ENCODE measurements at regions not wholly inside any gene's neighbourhood (a gene's known extent, or its start where the extent isn't known, plus 50 kb on each side); places are given as distances from the start of the nearest gene placed in this dataset.
"Not testable (repeated sequence)": the region's sequence is repeated elsewhere in the genome, so short reads cannot be mapped to it uniquely, and the experiment has no call there.

DNA sequence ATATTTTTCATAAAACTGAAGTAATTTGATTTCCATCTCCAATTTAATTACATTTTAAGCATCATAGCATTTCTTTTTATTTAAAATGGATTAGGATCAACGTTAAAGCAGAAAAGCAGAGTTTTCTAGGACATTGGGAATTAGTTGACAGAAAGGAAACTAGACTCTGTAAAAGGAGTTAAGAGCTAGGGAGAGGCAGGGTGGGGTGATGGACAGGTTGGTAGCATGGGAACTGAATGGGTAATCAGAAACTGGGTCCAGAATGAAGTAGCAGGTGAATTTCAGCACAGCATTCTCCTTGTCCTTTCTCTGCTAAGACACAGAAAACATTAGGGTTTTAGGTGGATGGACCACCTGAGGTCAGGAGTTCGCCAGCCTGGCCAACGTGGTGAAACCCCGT lies 97.6 kb downstream of the ANAPC4 start:
- no peak for DNase-seq

DNA sequence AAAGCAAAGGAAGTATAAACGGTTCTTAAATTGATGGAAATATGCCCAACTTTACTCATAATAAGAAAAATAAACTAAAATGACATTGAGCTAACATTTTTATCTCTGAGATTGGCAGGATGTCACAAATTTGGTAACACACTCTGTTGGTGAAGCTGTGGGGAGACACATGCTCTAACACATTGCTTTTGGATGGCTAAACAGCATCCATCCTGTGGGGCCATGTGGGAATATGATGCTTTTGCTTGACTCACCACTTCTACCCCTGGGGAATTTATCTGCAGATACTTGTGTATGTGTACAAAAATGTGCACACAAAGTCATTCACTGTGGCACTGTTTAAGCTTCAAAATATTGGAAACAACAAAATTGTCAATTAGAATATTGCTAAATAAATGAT lies 100.2 kb downstream of the ANAPC4 start:
- no peak for DNase-seq

DNA sequence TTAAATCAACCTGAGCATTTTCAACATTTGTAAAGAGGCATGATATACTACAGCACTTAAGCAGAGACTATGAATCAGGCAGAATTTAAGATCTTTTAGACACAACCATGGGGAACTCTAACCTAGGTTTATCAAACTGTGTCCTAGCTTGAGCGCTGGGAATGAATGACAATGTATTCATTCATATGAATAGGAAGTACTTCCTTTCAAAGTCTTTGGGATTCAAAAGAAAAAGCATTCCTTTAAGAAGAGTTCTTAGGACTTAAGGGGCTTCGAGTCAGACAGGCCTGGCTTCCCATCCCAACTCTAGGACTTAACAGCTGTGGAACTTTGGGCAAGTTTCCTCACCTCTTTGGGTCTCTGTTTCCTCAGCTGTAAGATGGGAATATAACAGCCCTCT lies 104.6 kb downstream of the ANAPC4 start:
- no peak for DNase-seq

DNA sequence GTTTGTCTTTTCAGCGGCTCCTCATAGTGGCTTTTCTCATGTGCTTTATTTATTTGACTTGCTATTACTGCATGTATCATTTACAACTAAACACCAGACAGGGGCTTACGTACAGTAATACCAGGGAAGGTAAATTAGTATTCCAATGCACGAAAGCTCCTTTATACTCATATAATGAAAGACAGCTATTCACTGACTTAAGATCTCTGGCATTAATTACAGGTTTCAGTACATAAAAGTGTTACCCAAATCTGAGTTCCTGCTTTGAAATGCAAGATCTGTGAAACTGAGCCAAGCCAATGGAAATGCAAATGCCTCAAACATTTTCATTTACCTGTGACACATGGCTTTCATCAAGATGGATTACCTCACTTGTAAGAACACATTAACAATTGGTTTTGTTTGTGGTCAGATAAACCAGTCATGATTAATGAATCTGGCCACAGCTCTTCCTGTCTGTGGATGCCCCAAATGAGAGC lies 107.2 kb downstream of the ANAPC4 start:
- peak; percentile 52 for DNase-seq

DNA sequence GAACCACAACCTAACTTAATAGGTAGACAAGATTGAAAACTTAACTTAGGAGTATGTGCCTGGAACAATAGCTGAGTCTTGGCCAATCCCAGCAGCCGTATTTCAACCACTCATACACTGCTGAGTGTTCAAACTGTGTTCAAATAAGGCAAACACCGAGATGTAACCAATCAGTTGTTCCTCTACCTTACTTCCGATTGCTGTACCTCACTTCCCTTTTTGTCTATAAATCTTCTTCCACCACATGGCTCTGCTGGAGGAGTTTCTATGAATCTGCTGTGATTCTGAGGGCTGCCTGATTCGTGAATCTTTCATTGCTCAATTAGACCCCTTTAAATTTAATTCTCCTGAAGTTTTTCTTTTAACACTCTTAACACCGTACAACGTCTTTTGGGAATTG lies 108.0 kb downstream of the ANAPC4 start:
- no peak for DNase-seq

DNA sequence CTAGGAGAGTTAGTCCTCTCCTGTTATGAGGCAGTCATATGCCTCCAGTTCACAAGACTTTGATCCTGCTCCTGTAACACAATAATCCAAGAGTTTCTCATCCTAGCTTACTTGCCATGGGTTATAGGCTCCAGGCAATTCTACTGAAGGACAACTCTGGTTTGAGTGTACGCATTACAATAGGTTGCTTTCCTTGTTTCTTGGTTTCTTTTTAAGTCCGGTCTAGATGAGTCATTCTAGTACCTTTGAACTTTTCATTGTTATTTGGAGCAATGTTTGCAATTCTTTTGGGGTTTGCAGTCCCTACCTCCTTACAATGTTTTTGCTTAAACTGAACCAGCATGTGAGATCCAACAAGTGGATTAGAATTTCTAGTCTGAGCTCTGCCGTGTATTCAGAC lies 109.1 kb downstream of the ANAPC4 start:
- no peak for DNase-seq

DNA sequence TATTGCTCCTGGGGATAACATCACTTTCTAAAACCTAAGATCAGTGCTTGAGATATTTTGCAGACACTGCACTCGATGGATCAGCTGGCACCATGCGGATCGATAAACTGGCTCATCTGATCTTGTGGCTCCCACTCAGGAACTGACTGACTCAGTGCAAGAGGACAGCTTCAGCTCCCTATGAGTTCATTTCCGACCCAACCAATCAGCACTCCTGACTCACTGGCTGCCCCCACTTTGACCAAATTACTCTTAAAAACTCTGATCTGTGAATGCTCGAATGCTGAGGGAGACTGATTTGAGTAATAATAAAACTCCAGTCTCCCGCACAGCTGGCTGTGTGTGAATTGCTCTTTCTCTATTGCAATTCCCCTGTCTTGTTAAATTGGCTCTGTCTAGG lies 110.1 kb downstream of the ANAPC4 start:
- no peak for DNase-seq

DNA sequence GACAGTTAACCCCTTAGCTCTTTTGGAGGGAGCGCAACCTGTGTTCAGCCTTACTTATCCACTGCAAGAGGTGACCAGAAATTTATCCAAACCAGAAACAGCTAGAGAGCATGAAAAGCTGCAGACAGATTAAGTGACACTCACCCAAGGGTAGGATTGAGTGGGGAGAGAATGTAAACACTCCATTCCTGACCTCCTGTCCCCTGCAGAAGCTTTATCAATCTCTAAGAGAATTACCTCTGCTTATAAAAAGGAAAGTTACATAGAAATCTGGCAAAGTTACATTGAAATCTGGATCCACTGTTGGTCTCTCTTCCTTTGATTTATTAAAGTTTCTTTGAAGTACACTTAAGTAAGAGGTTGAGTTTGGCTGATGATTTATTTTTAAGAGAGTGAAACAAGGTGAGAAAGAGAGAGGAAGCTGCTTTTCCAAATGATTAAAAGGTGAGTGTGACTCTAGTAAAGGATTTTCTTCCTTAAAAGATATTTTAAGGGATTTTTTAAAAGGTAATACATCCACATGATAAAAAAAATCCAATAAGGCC lies 112.3 kb downstream of the ANAPC4 start:
- no peak for DNase-seq

DNA sequence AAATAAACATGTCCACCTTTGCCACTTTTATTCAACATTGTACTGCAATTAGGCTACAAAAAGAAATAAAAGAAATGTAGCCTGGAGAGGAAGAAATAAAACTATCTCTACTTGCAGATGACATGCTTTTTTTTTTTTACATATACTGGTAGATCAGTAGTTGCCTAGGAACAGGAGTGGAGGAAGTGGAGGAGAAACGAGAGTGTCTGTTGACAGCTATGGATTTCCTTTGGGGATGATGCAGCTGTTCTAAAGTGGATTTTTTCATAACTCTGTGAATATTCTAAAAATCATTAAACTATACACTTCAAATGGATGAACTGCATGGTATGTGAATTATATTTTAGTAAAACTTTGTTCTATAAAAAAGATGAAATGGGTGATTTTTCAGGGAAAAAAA lies 116.4 kb downstream of the ANAPC4 start:
- no peak for DNase-seq

DNA sequence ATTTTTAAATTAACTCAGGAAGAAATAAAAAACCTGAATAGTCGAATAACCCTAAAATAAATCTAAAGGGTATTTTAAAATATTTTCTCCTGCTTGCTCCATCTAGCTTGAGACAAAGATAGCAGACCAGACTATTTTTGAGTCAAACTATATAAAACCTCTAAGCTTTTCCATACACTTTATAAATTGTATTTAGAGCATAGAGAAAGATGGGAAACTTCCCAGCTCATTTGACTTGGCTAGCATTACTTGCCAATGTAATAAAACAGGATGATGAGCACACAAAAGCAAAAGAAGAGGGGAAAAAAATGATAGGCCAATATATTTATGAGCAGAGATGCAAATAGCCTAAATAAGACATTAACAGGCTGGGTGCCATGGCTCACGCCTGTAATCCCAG lies 117.1 kb downstream of the ANAPC4 start:
- DNase-seq = no peak

DNA sequence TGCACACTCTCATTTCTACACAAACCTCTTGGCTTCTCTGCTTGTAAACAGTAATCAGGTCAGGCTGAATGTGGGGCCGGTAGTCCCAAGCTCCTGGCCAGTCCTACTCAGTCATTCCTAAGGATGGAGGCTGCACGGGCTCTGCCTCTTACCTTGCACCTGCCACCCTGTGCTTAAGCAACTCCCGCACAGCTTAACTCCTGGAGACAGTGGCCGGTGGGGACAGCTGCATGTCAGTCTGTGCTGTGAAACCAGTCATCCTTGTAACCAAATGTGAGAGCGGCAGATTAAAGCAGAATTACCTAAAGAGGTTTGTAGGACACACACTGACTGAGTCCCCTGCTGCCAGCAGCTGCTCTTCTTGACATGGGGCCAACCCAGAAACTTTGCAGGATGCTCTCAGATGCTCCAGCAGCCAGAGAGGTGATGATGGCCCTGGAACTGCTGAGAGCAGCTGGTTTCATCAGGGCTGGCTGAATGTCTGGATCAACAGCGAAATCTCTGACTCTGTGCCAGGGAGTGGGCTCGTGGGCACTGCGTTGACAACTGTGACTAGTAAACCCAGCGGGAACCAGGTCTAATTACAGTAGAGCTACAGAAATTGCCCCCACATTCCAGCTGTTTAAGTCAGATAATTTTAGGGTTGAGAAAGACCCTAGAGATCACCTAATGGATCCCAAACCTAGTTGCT lies 123.7 kb downstream of the ANAPC4 start:
- peak; percentile 95 for DNase-seq

DNA sequence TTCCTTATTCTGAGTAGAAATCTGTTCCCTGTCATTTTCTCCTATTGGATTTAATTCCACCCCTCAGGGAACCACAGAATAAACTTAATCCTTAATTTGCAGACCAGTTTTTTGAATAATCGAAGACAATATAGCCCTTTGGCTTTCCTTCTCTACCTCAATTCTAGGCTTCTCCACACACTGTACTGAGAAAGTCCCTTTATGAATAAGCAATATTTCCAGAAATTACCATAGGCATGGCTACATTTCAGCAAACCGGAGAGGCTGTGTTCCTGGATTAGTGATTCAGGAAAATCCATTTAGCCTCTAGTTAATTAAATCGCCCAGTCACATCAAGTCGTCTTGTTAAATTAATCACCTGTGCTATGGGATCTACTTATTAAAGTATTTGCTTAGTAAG lies 125.1 kb downstream of the ANAPC4 start:
- no peak for DNase-seq

DNA sequence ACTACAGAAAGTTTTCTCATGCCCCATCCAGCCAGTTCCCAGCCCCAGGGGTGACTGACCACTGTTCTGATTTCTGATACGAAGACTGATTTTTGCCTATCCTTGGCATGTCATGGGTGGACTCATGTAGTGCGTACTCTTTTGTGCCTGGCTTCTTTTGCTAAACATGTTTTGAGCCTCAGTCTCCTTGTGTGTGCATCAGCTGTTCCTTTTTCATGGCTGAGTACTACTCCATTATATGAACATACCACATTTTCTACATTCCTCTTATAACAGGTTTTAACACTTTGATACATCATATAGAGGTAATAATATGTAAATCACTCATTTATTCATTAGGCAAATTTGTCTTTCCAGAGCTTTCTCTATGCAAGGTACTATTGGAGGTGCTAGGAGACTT lies 126.7 kb downstream of the ANAPC4 start:
- DNase-seq = no peak

DNA sequence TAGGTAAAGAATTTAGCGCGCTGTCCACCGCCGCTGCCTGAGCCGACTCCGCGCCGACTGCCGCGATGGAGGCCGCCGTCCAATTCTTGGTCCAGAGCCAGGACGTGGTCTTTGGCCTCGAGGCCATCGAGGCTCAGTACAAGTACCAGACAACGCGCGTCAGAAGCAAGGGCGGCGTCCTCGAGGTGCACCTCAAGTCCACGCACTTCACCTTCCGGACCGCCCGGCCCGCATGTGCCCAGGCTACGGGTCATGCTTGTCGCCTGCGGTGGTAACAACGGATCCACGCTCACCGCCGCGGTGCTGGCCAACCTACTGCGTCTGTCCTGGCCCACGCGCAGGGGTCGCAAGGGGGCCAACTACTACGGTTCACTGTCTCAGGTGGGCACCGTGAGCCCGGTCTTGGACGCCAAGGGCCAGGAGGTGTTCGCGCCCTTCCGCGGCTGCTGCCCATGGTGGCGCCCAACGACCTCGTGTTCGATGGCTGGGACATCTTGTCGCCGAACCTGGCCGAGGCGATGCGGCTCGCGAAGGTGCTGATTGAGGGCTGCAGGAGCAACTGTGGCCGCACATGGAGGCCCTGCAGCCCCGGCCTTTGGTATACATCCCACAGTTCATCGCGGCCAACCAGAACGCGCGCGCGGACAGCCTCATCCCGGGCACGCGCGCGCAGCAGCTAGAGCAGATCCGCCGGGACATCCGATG lies 128.0 kb downstream of the ANAPC4 start:
- no peak for DNase-seq

DNA sequence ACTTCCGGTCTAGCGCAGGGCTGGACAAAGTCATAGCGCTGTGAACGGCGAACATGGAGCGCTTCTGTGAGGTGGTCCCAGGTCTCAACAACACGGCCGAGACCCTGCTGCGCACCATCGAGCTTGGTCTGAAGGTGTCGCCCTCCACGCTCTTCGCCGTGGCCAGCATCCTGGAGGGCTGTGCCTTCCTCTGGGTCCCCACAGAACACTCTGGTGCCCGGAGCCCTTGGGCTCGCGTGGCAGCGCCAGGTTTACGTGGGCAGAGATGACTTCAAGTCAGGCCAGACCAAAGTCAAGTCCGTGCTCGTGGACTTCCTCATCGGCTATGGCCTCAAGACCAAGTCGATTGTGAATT lies 128.6 kb downstream of the ANAPC4 start:
- DNase-seq = no peak

DNA sequence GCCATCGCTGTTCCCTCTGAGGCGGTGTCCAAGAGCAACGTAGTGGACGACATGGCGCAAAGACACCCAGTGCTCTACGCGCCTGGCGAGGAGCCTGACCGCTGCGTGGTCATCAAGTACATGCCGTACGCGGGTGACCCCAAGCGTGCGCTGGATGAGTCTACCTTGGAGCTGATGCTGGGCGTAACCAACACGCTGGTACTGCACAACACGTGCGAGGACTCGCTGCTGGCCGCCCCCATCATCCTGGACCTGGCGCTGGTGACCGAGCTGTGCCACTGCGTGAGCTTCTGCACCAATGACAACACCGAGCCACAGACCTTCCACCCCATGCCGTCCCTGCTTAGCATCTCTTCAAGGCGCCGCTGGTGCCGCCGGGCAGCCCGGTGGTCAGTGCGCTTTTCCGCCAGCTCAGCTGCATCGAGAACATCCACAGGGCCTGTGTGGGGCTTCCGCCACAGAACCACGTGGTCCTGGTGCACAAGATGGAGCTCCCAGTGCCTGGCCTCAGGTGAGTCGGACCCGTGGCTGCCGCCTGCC lies 129.0 kb downstream of the ANAPC4 start:
- no peak for DNase-seq

DNA sequence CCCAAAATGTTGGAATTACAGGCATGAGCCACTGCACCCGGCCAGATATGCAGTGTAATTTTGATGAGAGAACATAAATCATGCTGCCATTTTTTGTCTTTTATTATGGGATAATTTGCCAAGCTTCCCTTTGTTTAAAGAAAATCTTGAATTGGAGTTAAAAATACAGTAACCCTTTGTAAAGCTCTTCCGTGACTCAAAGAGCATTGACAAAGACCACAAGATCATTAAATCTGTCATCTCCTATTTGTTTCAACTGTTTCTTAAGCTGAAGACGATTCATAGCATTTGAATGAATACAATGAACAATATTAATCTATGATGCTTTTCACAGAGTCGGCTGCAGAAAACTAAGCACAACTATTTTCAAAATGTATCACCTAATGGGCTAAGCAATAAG lies 132.6 kb downstream of the ANAPC4 start:
- DNase-seq = no peak

DNA sequence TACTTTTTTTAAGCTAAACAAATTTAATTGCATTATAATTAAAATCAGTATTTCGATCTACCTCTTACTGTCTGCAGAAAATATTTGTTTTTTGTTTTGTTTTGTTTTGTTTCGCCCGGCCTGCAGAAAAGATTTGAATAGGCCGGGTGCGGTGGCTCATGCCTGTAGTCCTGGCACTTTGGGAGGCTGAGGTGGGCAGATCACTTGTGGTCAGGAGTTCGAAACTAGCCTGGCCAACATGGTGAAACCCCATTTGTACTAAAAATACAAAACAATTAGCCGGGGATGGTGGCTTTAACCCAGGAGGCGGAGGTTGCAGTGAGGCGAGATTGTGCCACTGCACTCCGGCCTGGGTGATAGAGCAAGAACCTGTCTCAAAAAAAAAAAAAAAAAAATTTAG lies 134.8 kb downstream of the ANAPC4 start:
- not testable (repeated sequence) for DNase-seq

DNA sequence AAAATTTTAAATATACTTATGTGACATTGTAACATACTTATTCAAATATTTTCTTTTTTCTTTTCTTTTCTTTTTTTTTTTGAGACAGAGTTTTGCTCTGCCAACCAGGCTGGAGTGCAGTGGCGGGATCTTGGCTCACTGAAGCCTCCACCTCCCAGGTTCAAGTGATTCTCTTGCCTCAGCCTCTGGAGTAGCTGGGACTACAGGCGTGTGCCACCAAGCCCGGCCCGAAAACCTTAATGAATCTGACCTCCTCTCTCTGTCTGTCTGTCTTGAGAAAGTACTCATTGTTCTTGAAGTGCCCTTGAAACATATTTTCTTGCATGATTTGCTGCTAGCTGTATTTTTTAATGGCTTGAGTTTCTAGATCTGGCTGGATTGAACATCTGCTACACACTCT lies 136.8 kb downstream of the ANAPC4 start:
- DNase-seq = peak; percentile 82

DNA sequence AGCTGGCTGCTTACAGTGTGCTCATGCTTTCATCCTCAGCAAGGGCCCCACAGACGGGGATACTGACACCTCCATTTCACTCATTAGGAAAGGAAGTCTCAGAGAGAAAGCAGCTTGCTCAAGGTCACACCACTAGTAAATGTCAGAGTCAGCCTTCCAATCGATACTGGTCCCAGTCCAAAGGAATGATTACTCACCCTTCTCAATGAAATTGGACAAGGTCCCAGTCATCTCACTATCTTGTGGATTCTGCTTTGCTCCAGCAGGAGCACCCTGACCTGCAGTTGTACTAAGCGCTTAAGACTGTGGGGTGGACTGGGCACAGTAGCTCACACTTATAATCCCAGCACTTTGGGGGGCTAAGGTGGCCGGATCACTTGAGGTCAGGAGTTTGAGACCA lies 132.2 kb upstream of the SLC34A2 start:
- no peak for DNase-seq

DNA sequence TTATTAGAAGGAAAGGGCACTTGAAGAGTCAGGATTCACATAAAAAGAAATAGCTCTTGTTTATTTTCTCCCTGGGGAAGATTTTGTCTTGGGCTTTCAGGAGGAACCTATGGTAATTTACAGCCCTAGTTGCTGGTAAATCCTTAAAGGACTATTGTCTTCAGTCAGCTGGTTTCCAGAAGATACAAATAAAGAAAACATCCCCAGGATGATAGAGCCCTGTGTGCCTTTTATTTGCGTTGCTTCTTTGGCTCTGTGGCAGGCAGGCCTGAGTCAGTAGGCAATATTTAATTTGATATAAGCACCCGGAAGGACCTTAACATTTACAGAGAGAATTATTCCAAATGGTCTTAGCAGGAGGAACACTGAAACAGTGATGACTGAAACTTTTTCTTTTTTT lies 131.0 kb upstream of the SLC34A2 start:
- DNase-seq = no peak

DNA sequence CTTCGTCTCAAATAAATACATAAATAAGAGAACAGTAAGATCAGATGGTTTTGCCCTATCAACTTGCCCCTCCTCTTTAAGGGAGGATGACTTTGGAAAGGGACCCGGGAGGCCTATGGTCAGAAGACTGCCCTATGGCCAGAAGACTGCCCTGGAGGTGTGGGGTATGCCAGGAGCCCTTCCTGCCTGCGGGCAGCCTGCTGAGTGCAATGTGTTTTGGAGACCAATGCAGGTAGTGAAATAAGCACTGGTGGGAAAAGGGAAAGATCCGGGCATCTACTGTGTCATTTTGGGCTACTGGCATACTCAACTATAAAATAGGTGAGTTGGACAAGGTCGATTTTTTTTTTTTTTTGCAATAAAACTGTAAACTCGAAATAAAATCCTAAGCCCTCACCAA lies 129.8 kb upstream of the SLC34A2 start:
- DNase-seq = no peak

DNA sequence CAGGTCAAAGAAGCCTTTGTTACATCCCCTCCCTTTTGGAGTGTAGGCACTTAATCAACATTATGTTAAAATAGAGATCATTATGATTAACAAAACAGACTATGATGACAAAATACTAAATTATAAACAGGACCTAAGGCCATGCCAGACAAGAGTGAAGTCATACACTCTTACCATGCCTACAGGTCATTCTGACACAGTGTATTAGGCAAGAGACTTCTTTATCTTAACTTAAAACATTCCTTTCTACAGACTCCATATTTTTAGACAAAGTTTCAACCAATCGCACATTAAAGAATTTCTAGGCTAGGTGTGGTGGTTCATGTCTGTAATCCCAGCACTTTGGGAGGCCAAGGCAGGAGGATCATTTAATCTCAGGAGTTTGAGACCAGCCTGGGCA lies 128.6 kb upstream of the SLC34A2 start:
- no peak for DNase-seq

DNA sequence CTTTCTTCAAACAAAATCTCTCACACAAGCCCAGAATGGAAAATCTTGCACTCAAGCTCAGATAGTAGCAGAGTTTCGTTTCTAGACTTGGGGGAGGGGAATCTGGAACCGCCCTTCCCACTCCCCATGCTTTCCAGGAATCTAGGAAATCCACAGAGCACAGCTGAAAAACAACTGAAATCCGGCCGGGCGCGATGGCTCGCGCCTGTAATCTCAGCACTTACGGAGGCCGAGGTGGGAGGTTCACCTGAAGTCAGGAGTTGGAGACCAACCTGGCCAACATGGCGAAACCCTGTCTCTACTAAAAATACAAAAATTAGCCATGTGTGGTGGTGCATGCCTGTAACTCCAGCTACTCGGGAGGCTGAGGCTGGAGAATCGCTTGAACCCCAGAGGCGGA lies 127.3 kb upstream of the SLC34A2 start:
- no peak for DNase-seq

All from DMS79 (cell line).